ENCODE measurements at regions not wholly inside any gene's neighbourhood (a gene's known extent, or its start where the extent isn't known, plus 50 kb on each side); places are given as distances from the start of the nearest gene placed in this dataset.
A peak's percentile ranks its signal among the peaks of the same experiment; 100 is the strongest.

GRCh38 chr2:207313947-207314346 lies 148.2 kb upstream of the KLF7 start:
- peaks cover 8 to 21% of the 10 kb centered on the region in 2 experiments for H3K4me1 ChIP-seq (ENCODE audit: control insufficient read depth in 1 of 2, insufficient read depth in 2 of 2, low read length in 2 of 2)
- H3K4me2 ChIP-seq (ENCODE audit: low read length) = no peak overlapping the region
- RAD21 ChIA-PET (ENCODE audit: low non-redundant PET in 1 of 2, low total read pairs in 2 of 2, uncharacterized antibody in 2 of 2, unreplicated experiment in 2 of 2) = no interaction called here
- H3K9me3 ChIP-seq (ENCODE audit: control insufficient read depth in 1 of 2, insufficient read depth in 1 of 2, low read depth in 1 of 2, low read length in 2 of 2) = no peaks in the 10 kb centered on the region
- no peaks in the 10 kb centered on the region for H3K79me2 ChIP-seq (ENCODE audit: insufficient read depth, low read length)
- ATAC-seq = no peak
- CTCF ChIA-PET = no interaction called here
- no peak overlapping the region for H2AFZ ChIP-seq (ENCODE audit: low read depth, low read length, poor library complexity, severe bottlenecking)
- no TSS peak for BruUV-seq (replicated peaks)
- no peaks in the 10 kb centered on the region for H3K36me3 ChIP-seq (ENCODE audit: control insufficient read depth in 1 of 2, insufficient read depth in 2 of 2, low read length in 2 of 2)
- no peak overlapping the region for H3K4me3 ChIP-seq (replicated peaks in 1 of 2; ENCODE audit: low read depth in 1 of 2, low read length in 2 of 2)
- no peaks in the 10 kb centered on the region for H3K9me2 ChIP-seq (ENCODE audit: insufficient read depth)
- POLR2A ChIA-PET = no interaction called here
- no peak overlapping the region for H3K9ac ChIP-seq (ENCODE audit: low read length)
- intact Hi-C loops (cut with micrococcal nuclease) = no loop called here
- H3K27ac ChIP-seq (ENCODE audit: low read depth, low read length) = no peak overlapping the region
- TF ChIP-seq SIN3A (IDR thresholded peaks at IDR 0.05; ENCODE audit: low read depth) (no peak), ZBTB33 (IDR thresholded peaks at IDR 0.05; ENCODE audit: extremely low read depth, insufficient replicate concordance, low read length) (no peak), CEBPB (IDR thresholded peaks at IDR 0.05; ENCODE audit: low read depth) (no peak)
- H3K27me3 ChIP-seq (ENCODE audit: insufficient read depth, low read length) = no peaks in the 10 kb centered on the region
- no peak for DNase-seq (ENCODE audit: low read depth, low spot score)
- H4K20me1 ChIP-seq (ENCODE audit: insufficient read depth) = no peaks in the 10 kb centered on the region

GRCh38 chr2:207315131-207315530 lies 149.4 kb upstream of the KLF7 start:
- Histone ChIP-seq H3K4me1 (ENCODE audit: control insufficient read depth in 1 of 2, insufficient read depth in 2 of 2, low read length in 2 of 2) (peaks cover 8 to 21% of the 10 kb centered on the region in 2 experiments), H3K9me2 (ENCODE audit: insufficient read depth) (no peaks in the 10 kb centered on the region), H2AFZ (ENCODE audit: low read depth, low read length, poor library complexity, severe bottlenecking) (peak overlapping the region; percentile 8), H3K4me3 (replicated peaks in 1 of 2; ENCODE audit: low read depth in 1 of 2, low read length in 2 of 2) (no peak overlapping the region), H3K79me2 (ENCODE audit: insufficient read depth, low read length) (no peaks in the 10 kb centered on the region), H3K9ac (ENCODE audit: low read length) (no peak overlapping the region), H3K4me2 (ENCODE audit: low read length) (no peak overlapping the region), H3K9me3 (ENCODE audit: control insufficient read depth in 1 of 2, insufficient read depth in 1 of 2, low read depth in 1 of 2, low read length in 2 of 2) (no peaks in the 10 kb centered on the region), H3K36me3 (ENCODE audit: control insufficient read depth in 1 of 2, insufficient read depth in 2 of 2, low read length in 2 of 2) (no peaks in the 10 kb centered on the region), H3K27me3 (ENCODE audit: insufficient read depth, low read length) (no peaks in the 10 kb centered on the region), H3K27ac (ENCODE audit: low read depth, low read length) (no peak overlapping the region), H4K20me1 (ENCODE audit: insufficient read depth) (no peaks in the 10 kb centered on the region)
- ChIA-PET POLR2A (no interaction called here), RAD21 (ENCODE audit: low non-redundant PET in 1 of 2, low total read pairs in 2 of 2, uncharacterized antibody in 2 of 2, unreplicated experiment in 2 of 2) (no interaction called here), CTCF (no interaction called here)
- ATAC-seq = no peak
- DNase-seq (ENCODE audit: low read depth, low spot score) = no peak
- BruUV-seq (replicated peaks) = no TSS peak
- intact Hi-C loops (cut with micrococcal nuclease) = no loop called here
- TF ChIP-seq ZNF274 (IDR thresholded peaks at IDR 0.05; ENCODE audit: low read depth, low read length) = no peak
- TF ChIP-seq ATF3 (IDR thresholded peaks at IDR 0.05) = no peak
- TF ChIP-seq RAD21 (IDR thresholded peaks at IDR 0.05; ENCODE audit: low read depth) = no peak
- no peak for TF ChIP-seq POLR2AphosphoS5 (IDR thresholded peaks at IDR 0.05; ENCODE audit: low read depth, low read length)
- TF ChIP-seq SRF (IDR thresholded peaks at IDR 0.05; ENCODE audit: low read depth) = no peak
- no peak for TF ChIP-seq SIN3A (IDR thresholded peaks at IDR 0.05; ENCODE audit: low read depth)
- no peak for TF ChIP-seq ZFX (IDR thresholded peaks at IDR 0.05)
- TF ChIP-seq CBX3 (IDR thresholded peaks at IDR 0.05; ENCODE audit: low read depth) = no peak
- TF ChIP-seq EZH2phosphoT487 (IDR thresholded peaks at IDR 0.05; ENCODE audit: borderline replicate concordance) = no peak
- no peak for TF ChIP-seq TCF7L2 (IDR thresholded peaks at IDR 0.05; ENCODE audit: borderline replicate concordance, extremely low read depth, insufficient read depth, insufficient read length)
- no peak for TF ChIP-seq CEBPB (IDR thresholded peaks at IDR 0.05; ENCODE audit: low read depth)
